ENCODE measurements at regions not wholly inside any gene's neighbourhood (a gene's known extent, or its start where the extent isn't known, plus 50 kb on each side); places are given as distances from the start of the nearest gene placed in this dataset.

- intact Hi-C loops (cut with DNase I; ENCODE audit: low total_unique reads): no loop called here
- H3K27me3 ChIP-seq: no peaks in the 10 kb centered on the region
- no peaks in the 10 kb centered on the region for H3K9me3 ChIP-seq
- no peaks in the 10 kb centered on the region for H3K36me3 ChIP-seq
- TF ChIP-seq CTCF (IDR thresholded peaks at IDR 0.05): no peak
- H3K4me3 ChIP-seq: no peak overlapping the region
- H3K27ac ChIP-seq: no peak overlapping the region
- no peak for DNase-seq
- H3K4me1 ChIP-seq: no peaks in the 10 kb centered on the region
Measured at GRCh38 chr7:155943251-155943899, 131.1 kb upstream of the SHH start.

- no peak overlapping the region for H3K27ac ChIP-seq
- intact Hi-C loops (cut with DNase I; ENCODE audit: low total_unique reads): no loop called here
- no peaks in the 10 kb centered on the region for H3K9me3 ChIP-seq
- H3K4me1 ChIP-seq: no peaks in the 10 kb centered on the region
- no peak overlapping the region for H3K4me3 ChIP-seq
- no peaks in the 10 kb centered on the region for H3K27me3 ChIP-seq
- DNase-seq: no peak
- no peak for TF ChIP-seq CTCF (IDR thresholded peaks at IDR 0.05)
- no peaks in the 10 kb centered on the region for H3K36me3 ChIP-seq
Measured at GRCh38 chr7:155942226-155942950, 130.1 kb upstream of the SHH start.

- intact Hi-C loops (cut with DNase I; ENCODE audit: low total_unique reads): no loop called here
- no peak for TF ChIP-seq CTCF (IDR thresholded peaks at IDR 0.05)
- no peak for DNase-seq
- Histone ChIP-seq H3K27ac (no peak overlapping the region), H3K4me3 (no peak overlapping the region), H3K9me3 (no peaks in the 10 kb centered on the region), H3K36me3 (no peaks in the 10 kb centered on the region), H3K27me3 (peaks cover 0 to 2% of the 10 kb centered on the region in 2 donors), H3K4me1 (no peaks in the 10 kb centered on the region)
Measured at GRCh38 chr7:155941688-155942087, 129.4 kb upstream of the SHH start.

GRCh38 chr7:155939350-155939749, 127.1 kb upstream of the SHH start:
- H3K36me3 ChIP-seq: no peaks in the 10 kb centered on the region
- no peaks in the 10 kb centered on the region for H3K4me1 ChIP-seq
- no peak for DNase-seq
- TF ChIP-seq CTCF (IDR thresholded peaks at IDR 0.05): no peak
- no peak overlapping the region for H3K4me3 ChIP-seq
- H3K9me3 ChIP-seq: no peaks in the 10 kb centered on the region
- intact Hi-C loops (cut with DNase I; ENCODE audit: low total_unique reads): no loop called here
- peaks cover 0 to 2% of the 10 kb centered on the region in 2 donors for H3K27me3 ChIP-seq
- H3K27ac ChIP-seq: no peak overlapping the region

GRCh38 chr7:155938129-155938528, 125.9 kb upstream of the SHH start:
- no peak overlapping the region for H3K4me3 ChIP-seq
- peaks cover 0 to 2% of the 10 kb centered on the region in 2 donors for H3K27me3 ChIP-seq
- no peaks in the 10 kb centered on the region for H3K36me3 ChIP-seq
- H3K4me1 ChIP-seq: no peaks in the 10 kb centered on the region
- intact Hi-C loops (cut with DNase I; ENCODE audit: low total_unique reads): no loop called here
- no peak for TF ChIP-seq CTCF (IDR thresholded peaks at IDR 0.05)
- no peak overlapping the region for H3K27ac ChIP-seq
- DNase-seq: no peak
- no peaks in the 10 kb centered on the region for H3K9me3 ChIP-seq
